GM23338 (cell line): ENCODE measurements at regions not wholly inside any gene's neighbourhood (a gene's known extent, or its start where the extent isn't known, plus 50 kb on each side); places are given as distances from the start of the nearest gene placed in this dataset.

ENCODE experiments used
- CTCF ChIP-seq, 2 experiments: fragments of 200-600 bp in 1 of 2; sonication (generic) in 1 of 2; conservative IDR thresholded peaks; 2 replicates each; pipeline versions ENCODE4 v1.5.1 to v1.6.1; 2016 to 2017; ENCODE audit warnings: antibody characterized with exemption in 2 of 2, low read depth in 2 of 2, mild to moderate bottlenecking in 2 of 2, moderate library complexity in 1 of 2
- EZH2 ChIP-seq: fragments of 200-600 bp; sonication (generic); IDR thresholded peaks from one replicate; pipeline ENCODE4 v1.8.0; 2017; ENCODE audit warnings: antibody characterized with exemption, mild to moderate bottlenecking, low read depth; ENCODE audit not compliant: unreplicated experiment

GRCh38 chr1:181296180-181296579, 187.1 kb upstream of the CACNA1E start:
- TF ChIP-seq EZH2: no peak
- TF ChIP-seq CTCF (conservative IDR thresholded peaks at IDR 0.05; ENCODE audit: low read depth in 2 of 2): no peak
